H1 (cell line): ENCODE measurements at regions not wholly inside any gene's neighbourhood (a gene's known extent, or its start where the extent isn't known, plus 50 kb on each side); places are given as distances from the start of the nearest gene placed in this dataset.

Source experiments
- BACH1 ChIP-seq: IDR thresholded peaks from 2 replicates; pipeline ENCODE4 v1.6.1; 2012; ENCODE audit warnings: low read length, improper control_type of control experiment
- CBX8 ChIP-seq: fragments of 300-800, 300-1000 bp; sonication (generic); IDR thresholded peaks from 2 replicates; pipeline ENCODE4 v1.7.1; 2016; ENCODE audit warnings: low read depth, low read length, borderline replicate concordance
- CHD7 ChIP-seq: fragments of 300-600 bp; sonication (generic); IDR thresholded peaks from 2 replicates; pipeline ENCODE4 v1.7.1; 2012; ENCODE audit warnings: low read length, moderate library complexity, mild to moderate bottlenecking, inconsistent platforms; ENCODE audit not compliant: insufficient replicate concordance
- KDM5A ChIP-seq: fragments of 200-600 bp; IDR thresholded peaks from 2 replicates; pipeline ENCODE4 v1.7.1; 2012; ENCODE audit warnings: mild to moderate bottlenecking, low read length, inconsistent platforms, mixed read lengths
- POLR2AphosphoS5 ChIP-seq: IDR thresholded peaks from 2 replicates; pipeline ENCODE4 v1.6.1; 2011; ENCODE audit warnings: low read depth, low read length
- POU5F1 ChIP-seq: IDR thresholded peaks from 2 replicates; pipeline ENCODE4 v1.6.1; 2011; ENCODE audit warnings: low read depth, mild to moderate bottlenecking, low read length, moderate library complexity
- SUZ12 ChIP-seq: fragments of 200-600 bp; sonication (generic); IDR thresholded peaks from 2 replicates; pipeline ENCODE4 v1.6.1; 2012; ENCODE audit warnings: mild to moderate bottlenecking, inconsistent platforms, low read length, moderate library complexity, mixed read lengths
- TAF7 ChIP-seq: optimal IDR thresholded peaks from 2 replicates; pipeline ENCODE3; 2011; ENCODE audit warnings: low read depth, mild to moderate bottlenecking, inconsistent platforms, low read length, moderate library complexity, borderline replicate concordance
- TBP ChIP-seq: IDR thresholded peaks from 2 replicates; pipeline ENCODE4 v1.6.1; 2011; ENCODE audit warnings: low read depth, low read length, improper control_type of control experiment

- no peak for TF ChIP-seq POLR2AphosphoS5
- no peak for TF ChIP-seq SUZ12
- TF ChIP-seq TBP: no peak
- TF ChIP-seq POU5F1: no peak
- no peak for TF ChIP-seq CBX8
- TF ChIP-seq KDM5A: no peak
- no peak for TF ChIP-seq TAF7
- no peak for TF ChIP-seq CHD7
- TF ChIP-seq BACH1: no peak
Measured at GRCh38 chr2:26529406-26530239, 51.7 kb upstream of the OTOF start (continued).
